Adipocyte (in vitro differentiated cells): ENCODE measurements at regions not wholly inside any gene's neighbourhood (a gene's known extent, or its start where the extent isn't known, plus 50 kb on each side); places are given as distances from the start of the nearest gene placed in this dataset.
"Not testable (repeated sequence)": the region's sequence is repeated elsewhere in the genome, so short reads cannot be mapped to it uniquely, and the experiment has no call there.

Experiments used
- DNase-seq: peaks from one replicate; pipeline ENCODE4 v3.0.0-alpha.2; 2015; ENCODE audit warnings: low read depth
- H3K27me3 ChIP-seq: replicated peaks from 2 replicates; pipeline ENCODE4 v1.7.0; 2013; ENCODE audit warnings: mild to moderate bottlenecking, low read length, moderate library complexity; ENCODE audit not compliant: control insufficient read depth, insufficient read depth
- H3K36me3 ChIP-seq: 2 replicates; pipeline ENCODE4 v1.7.0; 2013; ENCODE audit warnings: low read length, mild to moderate bottlenecking, moderate library complexity; ENCODE audit not compliant: control insufficient read depth, insufficient read depth, severe bottlenecking
- H3K4me1 ChIP-seq: 2 replicates; pipeline ENCODE4 v1.7.0; 2013; ENCODE audit warnings: mild to moderate bottlenecking, low read length, moderate library complexity; ENCODE audit not compliant: control insufficient read depth, insufficient read depth
- H3K4me3 ChIP-seq: 2 replicates; pipeline ENCODE4 v1.7.0; 2013; ENCODE audit warnings: mild to moderate bottlenecking, low read length, moderate library complexity
- H3K9ac ChIP-seq: 2 replicates; pipeline ENCODE4 v1.7.0; 2013; ENCODE audit warnings: mild to moderate bottlenecking, low read length, moderate library complexity
- H3K9me3 ChIP-seq: 2 replicates; pipeline ENCODE4 v1.7.0; 2013; ENCODE audit warnings: mild to moderate bottlenecking, low read length, moderate library complexity; ENCODE audit not compliant: control insufficient read depth

GRCh38 chr16:7229433-7230218, 103.0 kb upstream of the RBFOX1 start:
- H3K27me3 ChIP-seq, H3K4me3 ChIP-seq, DNase-seq, H3K9ac ChIP-seq, H3K36me3 ChIP-seq, H3K4me1 ChIP-seq, H3K9me3 ChIP-seq: not testable (repeated sequence)

- Histone ChIP-seq H3K9ac (no peak overlapping the region), H3K4me3 (no peak overlapping the region), H3K36me3 (no peaks in the 10 kb centered on the region), H3K27me3 (no peaks in the 10 kb centered on the region), H3K9me3 (no peaks in the 10 kb centered on the region), H3K4me1 (no peaks in the 10 kb centered on the region)
- no peak for DNase-seq
Observed at GRCh38 chr16:7227229-7227721, 105.4 kb upstream of the RBFOX1 start.

GRCh38 chr16:7221157-7221556, 111.5 kb upstream of the RBFOX1 start:
- Histone ChIP-seq H3K36me3 (no peaks in the 10 kb centered on the region), H3K9me3 (no peaks in the 10 kb centered on the region), H3K4me3 (no peak overlapping the region), H3K4me1 (no peaks in the 10 kb centered on the region), H3K27me3 (no peaks in the 10 kb centered on the region), H3K9ac (no peak overlapping the region)
- DNase-seq: no peak

- Histone ChIP-seq H3K36me3 (no peaks in the 10 kb centered on the region), H3K9me3 (no peaks in the 10 kb centered on the region), H3K27me3 (no peaks in the 10 kb centered on the region), H3K9ac (no peak overlapping the region), H3K4me1 (no peaks in the 10 kb centered on the region), H3K4me3 (no peak overlapping the region)
- DNase-seq: no peak
Observed at GRCh38 chr16:7218936-7219335, 113.7 kb upstream of the RBFOX1 start.

GRCh38 chr16:7217797-7218196, 114.8 kb upstream of the RBFOX1 start:
- Histone ChIP-seq H3K4me1 (no peaks in the 10 kb centered on the region), H3K4me3 (no peak overlapping the region), H3K9ac (no peak overlapping the region), H3K36me3 (no peaks in the 10 kb centered on the region), H3K9me3 (no peaks in the 10 kb centered on the region), H3K27me3 (no peaks in the 10 kb centered on the region)
- DNase-seq: no peak

- Histone ChIP-seq H3K4me3 (no peak overlapping the region), H3K4me1 (no peaks in the 10 kb centered on the region), H3K9me3 (no peaks in the 10 kb centered on the region), H3K36me3 (no peaks in the 10 kb centered on the region), H3K27me3 (no peaks in the 10 kb centered on the region), H3K9ac (no peak overlapping the region)
- no peak for DNase-seq
Observed at GRCh38 chr16:7216719-7217118, 115.9 kb upstream of the RBFOX1 start.

- Histone ChIP-seq H3K27me3 (no peaks in the 10 kb centered on the region), H3K4me3 (no peak overlapping the region), H3K9me3 (no peaks in the 10 kb centered on the region), H3K36me3 (no peaks in the 10 kb centered on the region), H3K9ac (no peak overlapping the region), H3K4me1 (no peaks in the 10 kb centered on the region)
- no peak for DNase-seq
Observed at GRCh38 chr16:7211781-7212180, 120.9 kb upstream of the RBFOX1 start.

GRCh38 chr16:7209598-7209997, 123.0 kb upstream of the RBFOX1 start:
- H3K9me3 ChIP-seq: no peaks in the 10 kb centered on the region
- H3K4me3 ChIP-seq: no peak overlapping the region
- no peak overlapping the region for H3K9ac ChIP-seq
- H3K4me1 ChIP-seq: no peaks in the 10 kb centered on the region
- no peak for DNase-seq
- no peaks in the 10 kb centered on the region for H3K36me3 ChIP-seq
- H3K27me3 ChIP-seq: no peaks in the 10 kb centered on the region

- Histone ChIP-seq H3K9me3 (no peaks in the 10 kb centered on the region), H3K27me3 (no peaks in the 10 kb centered on the region), H3K9ac (no peak overlapping the region), H3K36me3 (no peaks in the 10 kb centered on the region), H3K4me3 (no peak overlapping the region), H3K4me1 (no peaks in the 10 kb centered on the region)
- no peak for DNase-seq
Observed at GRCh38 chr16:7206469-7206868, 126.2 kb upstream of the RBFOX1 start.

GRCh38 chr16:7200320-7200719, 132.3 kb upstream of the RBFOX1 start:
- Histone ChIP-seq H3K4me1 (no peaks in the 10 kb centered on the region), H3K27me3 (no peaks in the 10 kb centered on the region), H3K4me3 (no peak overlapping the region), H3K9ac (no peak overlapping the region), H3K9me3 (peaks cover 6% of the 10 kb centered on the region), H3K36me3 (no peaks in the 10 kb centered on the region)
- no peak for DNase-seq

GRCh38 chr16:7185689-7186088, 147.0 kb upstream of the RBFOX1 start:
- Histone ChIP-seq H3K36me3 (no peaks in the 10 kb centered on the region), H3K9me3 (no peaks in the 10 kb centered on the region), H3K4me1 (no peaks in the 10 kb centered on the region), H3K27me3 (no peaks in the 10 kb centered on the region), H3K4me3 (no peak overlapping the region), H3K9ac (no peak overlapping the region)
- DNase-seq: no peak

GRCh38 chr16:7185165-7185564, 147.5 kb upstream of the RBFOX1 start:
- Histone ChIP-seq H3K9me3 (peaks cover 2% of the 10 kb centered on the region), H3K36me3 (no peaks in the 10 kb centered on the region), H3K27me3 (no peaks in the 10 kb centered on the region), H3K9ac (no peak overlapping the region), H3K4me3 (no peak overlapping the region), H3K4me1 (no peaks in the 10 kb centered on the region)
- no peak for DNase-seq
